Dedifferentiated amniotic fluid mesenchymal stem cell (primary cell): ENCODE measurements at regions not wholly inside any gene's neighbourhood (a gene's known extent, or its start where the extent isn't known, plus 50 kb on each side); places are given as distances from the start of the nearest gene placed in this dataset.

Source experiments
- DNase-seq: peaks from one replicate; pipeline ENCODE4 v3.0.0-alpha.2; 2016; ENCODE audit errors: extremely low spot score

GRCh38 chr11:86193297-86194095, 51.1 kb upstream of the EED start:
- peak; percentile 66 for DNase-seq

GRCh38 chr11:86192519-86193257, 51.9 kb upstream of the EED start:
- no peak for DNase-seq

GRCh38 chr11:86191874-86192273, 52.7 kb upstream of the EED start:
- DNase-seq: no peak

- DNase-seq: no peak
Observed at GRCh38 chr11:86187027-86187426, 57.5 kb upstream of the EED start.

- DNase-seq: no peak
Observed at GRCh38 chr11:86186386-86186785, 58.2 kb upstream of the EED start.

GRCh38 chr11:86185381-86185750, 59.2 kb upstream of the EED start:
- DNase-seq: no peak

- DNase-seq: no peak
Observed at GRCh38 chr11:86184728-86185380, 59.7 kb upstream of the EED start.

- DNase-seq: no peak
Observed at GRCh38 chr11:86183694-86184093, 60.9 kb upstream of the EED start.

GRCh38 chr11:86182976-86183584, 61.5 kb upstream of the EED start:
- no peak for DNase-seq

GRCh38 chr11:86181379-86181778, 63.2 kb upstream of the EED start:
- DNase-seq: no peak

GRCh38 chr11:86180851-86181250, 63.7 kb upstream of the EED start:
- no peak for DNase-seq

GRCh38 chr11:86180423-86180822, 64.1 kb upstream of the EED start:
- DNase-seq: no peak

- no peak for DNase-seq
Observed at GRCh38 chr11:86179646-86180064, 64.9 kb upstream of the EED start.

- DNase-seq: no peak
Observed at GRCh38 chr11:86177302-86177701, 67.3 kb upstream of the EED start.

GRCh38 chr11:86176165-86176884, 68.2 kb upstream of the EED start:
- DNase-seq: no peak

- no peak for DNase-seq
Observed at GRCh38 chr11:86175626-86176025, 68.9 kb upstream of the EED start.

GRCh38 chr11:86175191-86175590, 69.4 kb upstream of the EED start:
- no peak for DNase-seq

- DNase-seq: peak; percentile 89
Observed at GRCh38 chr11:86174101-86175046, 70.2 kb upstream of the EED start.

- DNase-seq: no peak
Observed at GRCh38 chr11:86172894-86173293, 71.7 kb upstream of the EED start.

- no peak for DNase-seq
Observed at GRCh38 chr11:86171627-86172026, 72.9 kb upstream of the EED start.
